ENCODE measurements at regions not wholly inside any gene's neighbourhood (a gene's known extent, or its start where the extent isn't known, plus 50 kb on each side); places are given as distances from the start of the nearest gene placed in this dataset.

GRCh38 chr4:26136615-26137014 is 184.2 kb upstream of the RBPJ start:
- ATAC-seq = no peak
- TF ChIP-seq ZNF8 (CRISPR knock-in tag; IDR thresholded peaks at IDR 0.05) (no peak), ISL1 (CRISPR knock-in tag; IDR thresholded peaks at IDR 0.05) (no peak), CSDC2 (CRISPR knock-in tag; IDR thresholded peaks at IDR 0.05) (no peak), ESRRG (CRISPR knock-in tag; IDR thresholded peaks at IDR 0.05) (no peak), ZFP3 (CRISPR knock-in tag; IDR thresholded peaks at IDR 0.05) (no peak), ARNTL (CRISPR knock-in tag; IDR thresholded peaks at IDR 0.05; ENCODE audit: borderline replicate concordance, low read depth) (no peak), TCF4 (CRISPR knock-in tag; IDR thresholded peaks at IDR 0.05; ENCODE audit: borderline replicate concordance) (no peak), BACH2 (CRISPR knock-in tag; IDR thresholded peaks at IDR 0.05; ENCODE audit: borderline replicate concordance) (no peak), SNAI2 (CRISPR knock-in tag; IDR thresholded peaks at IDR 0.05) (no peak), ZFP30 (CRISPR knock-in tag; IDR thresholded peaks at IDR 0.05) (no peak), TOX (CRISPR knock-in tag; IDR thresholded peaks at IDR 0.05; ENCODE audit: borderline replicate concordance) (no peak), RARB (CRISPR knock-in tag; IDR thresholded peaks at IDR 0.05) (no peak), ZNF70 (CRISPR knock-in tag; IDR thresholded peaks at IDR 0.05) (no peak), ZC3H10 (CRISPR knock-in tag; IDR thresholded peaks at IDR 0.05) (no peak)
- TF ChIP-seq, protein P1, sequence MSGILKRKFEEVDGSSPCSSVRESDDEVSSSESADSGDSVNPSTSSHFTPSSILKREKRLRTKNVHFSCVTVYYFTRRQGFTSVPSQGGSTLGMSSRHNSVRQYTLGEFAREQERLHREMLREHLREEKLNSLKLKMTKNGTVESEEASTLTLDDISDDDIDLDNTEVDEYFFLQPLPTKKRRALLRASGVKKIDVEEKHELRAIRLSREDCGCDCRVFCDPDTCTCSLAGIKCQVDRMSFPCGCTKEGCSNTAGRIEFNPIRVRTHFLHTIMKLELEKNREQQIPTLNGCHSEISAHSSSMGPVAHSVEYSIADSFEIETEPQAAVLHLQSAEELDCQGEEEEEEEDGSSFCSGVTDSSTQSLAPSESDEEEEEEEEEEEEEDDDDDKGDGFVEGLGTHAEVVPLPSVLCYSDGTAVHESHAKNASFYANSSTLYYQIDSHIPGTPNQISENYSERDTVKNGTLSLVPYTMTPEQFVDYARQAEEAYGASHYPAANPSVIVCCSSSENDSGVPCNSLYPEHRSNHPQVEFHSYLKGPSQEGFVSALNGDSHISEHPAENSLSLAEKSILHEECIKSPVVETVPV (CRISPR knock-in tag; IDR thresholded peaks at IDR 0.05) = no peak
- TF ChIP-seq, protein P2, sequence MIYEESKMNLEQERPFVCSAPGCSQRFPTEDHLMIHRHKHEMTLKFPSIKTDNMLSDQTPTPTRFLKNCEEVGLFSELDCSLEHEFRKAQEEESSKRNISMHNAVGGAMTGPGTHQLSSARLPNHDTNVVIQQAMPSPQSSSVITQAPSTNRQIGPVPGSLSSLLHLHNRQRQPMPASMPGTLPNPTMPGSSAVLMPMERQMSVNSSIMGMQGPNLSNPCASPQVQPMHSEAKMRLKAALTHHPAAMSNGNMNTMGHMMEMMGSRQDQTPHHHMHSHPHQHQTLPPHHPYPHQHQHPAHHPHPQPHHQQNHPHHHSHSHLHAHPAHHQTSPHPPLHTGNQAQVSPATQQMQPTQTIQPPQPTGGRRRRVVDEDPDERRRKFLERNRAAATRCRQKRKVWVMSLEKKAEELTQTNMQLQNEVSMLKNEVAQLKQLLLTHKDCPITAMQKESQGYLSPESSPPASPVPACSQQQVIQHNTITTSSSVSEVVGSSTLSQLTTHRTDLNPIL (CRISPR knock-in tag; IDR thresholded peaks at IDR 0.05; ENCODE audit: low read depth) = no peak
- TF ChIP-seq, protein P3, sequence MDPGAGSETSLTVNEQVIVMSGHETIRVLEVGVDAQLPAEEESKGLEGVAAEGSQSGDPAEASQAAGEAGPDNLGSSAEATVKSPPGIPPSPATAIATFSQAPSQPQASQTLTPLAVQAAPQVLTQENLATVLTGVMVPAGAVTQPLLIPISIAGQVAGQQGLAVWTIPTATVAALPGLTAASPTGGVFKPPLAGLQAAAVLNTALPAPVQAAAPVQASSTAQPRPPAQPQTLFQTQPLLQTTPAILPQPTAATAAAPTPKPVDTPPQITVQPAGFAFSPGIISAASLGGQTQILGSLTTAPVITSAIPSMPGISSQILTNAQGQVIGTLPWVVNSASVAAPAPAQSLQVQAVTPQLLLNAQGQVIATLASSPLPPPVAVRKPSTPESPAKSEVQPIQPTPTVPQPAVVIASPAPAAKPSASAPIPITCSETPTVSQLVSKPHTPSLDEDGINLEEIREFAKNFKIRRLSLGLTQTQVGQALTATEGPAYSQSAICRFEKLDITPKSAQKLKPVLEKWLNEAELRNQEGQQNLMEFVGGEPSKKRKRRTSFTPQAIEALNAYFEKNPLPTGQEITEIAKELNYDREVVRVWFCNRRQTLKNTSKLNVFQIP (CRISPR knock-in tag; IDR thresholded peaks at IDR 0.05; ENCODE audit: borderline replicate concordance, low read depth) = no peak

GRCh38 chr4:26137288-26137687 is 183.5 kb upstream of the RBPJ start:
- ATAC-seq = no peak
- TF ChIP-seq, protein P2 (CRISPR knock-in tag; IDR thresholded peaks at IDR 0.05; ENCODE audit: low read depth) = no peak
- TF ChIP-seq ARNTL (CRISPR knock-in tag; IDR thresholded peaks at IDR 0.05; ENCODE audit: borderline replicate concordance, low read depth) (no peak), PATZ1 (CRISPR knock-in tag; IDR thresholded peaks at IDR 0.05; ENCODE audit: borderline replicate concordance) (no peak), BACH2 (CRISPR knock-in tag; IDR thresholded peaks at IDR 0.05; ENCODE audit: borderline replicate concordance) (no peak), TOX (CRISPR knock-in tag; IDR thresholded peaks at IDR 0.05; ENCODE audit: borderline replicate concordance) (no peak), ZNF8 (CRISPR knock-in tag; IDR thresholded peaks at IDR 0.05) (no peak), ESRRG (CRISPR knock-in tag; IDR thresholded peaks at IDR 0.05) (no peak), OSR1 (CRISPR knock-in tag; IDR thresholded peaks at IDR 0.05) (no peak)
- TF ChIP-seq, protein P4, sequence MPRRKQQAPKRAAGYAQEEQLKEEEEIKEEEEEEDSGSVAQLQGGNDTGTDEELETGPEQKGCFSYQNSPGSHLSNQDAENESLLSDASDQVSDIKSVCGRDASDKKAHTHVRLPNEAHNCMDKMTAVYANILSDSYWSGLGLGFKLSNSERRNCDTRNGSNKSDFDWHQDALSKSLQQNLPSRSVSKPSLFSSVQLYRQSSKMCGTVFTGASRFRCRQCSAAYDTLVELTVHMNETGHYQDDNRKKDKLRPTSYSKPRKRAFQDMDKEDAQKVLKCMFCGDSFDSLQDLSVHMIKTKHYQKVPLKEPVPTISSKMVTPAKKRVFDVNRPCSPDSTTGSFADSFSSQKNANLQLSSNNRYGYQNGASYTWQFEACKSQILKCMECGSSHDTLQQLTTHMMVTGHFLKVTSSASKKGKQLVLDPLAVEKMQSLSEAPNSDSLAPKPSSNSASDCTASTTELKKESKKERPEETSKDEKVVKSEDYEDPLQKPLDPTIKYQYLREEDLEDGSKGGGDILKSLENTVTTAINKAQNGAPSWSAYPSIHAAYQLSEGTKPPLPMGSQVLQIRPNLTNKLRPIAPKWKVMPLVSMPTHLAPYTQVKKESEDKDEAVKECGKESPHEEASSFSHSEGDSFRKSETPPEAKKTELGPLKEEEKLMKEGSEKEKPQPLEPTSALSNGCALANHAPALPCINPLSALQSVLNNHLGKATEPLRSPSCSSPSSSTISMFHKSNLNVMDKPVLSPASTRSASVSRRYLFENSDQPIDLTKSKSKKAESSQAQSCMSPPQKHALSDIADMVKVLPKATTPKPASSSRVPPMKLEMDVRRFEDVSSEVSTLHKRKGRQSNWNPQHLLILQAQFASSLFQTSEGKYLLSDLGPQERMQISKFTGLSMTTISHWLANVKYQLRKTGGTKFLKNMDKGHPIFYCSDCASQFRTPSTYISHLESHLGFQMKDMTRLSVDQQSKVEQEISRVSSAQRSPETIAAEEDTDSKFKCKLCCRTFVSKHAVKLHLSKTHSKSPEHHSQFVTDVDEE (CRISPR knock-in tag; IDR thresholded peaks at IDR 0.05) = no peak
